Activated CD8-positive, alpha-beta T cell treated with anti-CD3 and anti-CD28 coated beads, Interleukin-2, amount 10 ng/mL, durations not matched to agents 7 days and 5 days (primary cell): ENCODE measurements at regions not wholly inside any gene's neighbourhood (a gene's known extent, or its start where the extent isn't known, plus 50 kb on each side); places are given as distances from the start of the nearest gene placed in this dataset.

Experiments used
- ATAC-seq: fragments of 150-1000 bp; cut with Tn5 transposase; one replicate; pipeline ENCODE4 v1.10.0; 2021; ENCODE audit warnings: moderate library complexity
- CTCF ChIA-PET: fragments of 350-600 bp; sonication (Branson Sonifier 250); formaldehyde crosslinking; loops from one replicate; lab custom pipeline; 2021; ENCODE audit warnings: antibody characterized with exemption; lab: Charles Lee
- POLR2A ChIA-PET: fragments of 350-600 bp; sonication (Branson Sonifier 250); formaldehyde crosslinking; loops from one replicate; lab custom pipeline; 2021; ENCODE audit warnings: antibody characterized with exemption; lab: Charles Lee
- DNase-seq: peaks from one replicate; pipeline ENCODE4 v3.0.0-alpha.2; 2020
- H3K27ac Mint-ChIP-seq: one replicate; pipeline ENCODE4 v1.8.0; 2021; ENCODE audit warnings: mild to moderate bottlenecking, mixed read lengths
- H3K27me3 Mint-ChIP-seq: one replicate; pipeline ENCODE4 v1.8.0; 2021; ENCODE audit warnings: low read depth, mixed read lengths
- H3K36me3 Mint-ChIP-seq: one replicate; pipeline ENCODE4 v1.8.0; 2021; ENCODE audit warnings: low read depth, mixed read lengths
- H3K4me1 Mint-ChIP-seq: one replicate; pipeline ENCODE4 v1.8.0; 2021; ENCODE audit warnings: low read depth, mixed read lengths
- H3K4me3 Mint-ChIP-seq: one replicate; pipeline ENCODE4 v1.8.0; 2021; ENCODE audit warnings: mild to moderate bottlenecking, mixed read lengths
- H3K9me3 Mint-ChIP-seq: one replicate; pipeline ENCODE4 v1.8.0; 2022; ENCODE audit warnings: mixed read lengths; ENCODE audit not compliant: insufficient read depth

DNA sequence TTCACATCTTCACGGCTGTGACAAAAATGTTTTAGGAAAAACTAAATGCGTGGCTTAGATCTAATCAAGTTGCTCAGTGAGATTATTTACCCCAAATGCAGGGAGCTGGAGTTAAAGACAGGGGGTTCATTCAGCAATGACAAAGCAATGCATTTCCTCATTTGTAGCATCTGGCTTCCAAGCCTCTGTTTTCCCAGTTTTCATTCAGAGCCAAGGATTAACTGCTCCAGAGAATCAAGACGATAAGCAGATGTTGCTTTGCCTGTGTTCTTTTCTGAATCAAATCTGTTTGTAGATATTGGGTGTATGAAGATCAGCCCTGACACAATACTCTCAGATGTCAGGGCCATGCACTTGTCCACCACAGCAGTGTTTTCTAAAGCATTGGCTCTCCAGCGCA is 147.4 kb upstream of the SIX2 start:
- POLR2A ChIA-PET, result no interaction called here
- Mint-ChIP-seq H3K4me1 (no peaks in the 10 kb centered on the region), H3K27ac (no peak overlapping the region), H3K27me3 (peaks cover 20% of the 10 kb centered on the region), H3K9me3 (no peaks in the 10 kb centered on the region), H3K36me3 (no peaks in the 10 kb centered on the region), H3K4me3 (no peak overlapping the region)
- DNase-seq, result no peak
- CTCF ChIA-PET, result no interaction called here
- ATAC-seq, result no peak

DNA sequence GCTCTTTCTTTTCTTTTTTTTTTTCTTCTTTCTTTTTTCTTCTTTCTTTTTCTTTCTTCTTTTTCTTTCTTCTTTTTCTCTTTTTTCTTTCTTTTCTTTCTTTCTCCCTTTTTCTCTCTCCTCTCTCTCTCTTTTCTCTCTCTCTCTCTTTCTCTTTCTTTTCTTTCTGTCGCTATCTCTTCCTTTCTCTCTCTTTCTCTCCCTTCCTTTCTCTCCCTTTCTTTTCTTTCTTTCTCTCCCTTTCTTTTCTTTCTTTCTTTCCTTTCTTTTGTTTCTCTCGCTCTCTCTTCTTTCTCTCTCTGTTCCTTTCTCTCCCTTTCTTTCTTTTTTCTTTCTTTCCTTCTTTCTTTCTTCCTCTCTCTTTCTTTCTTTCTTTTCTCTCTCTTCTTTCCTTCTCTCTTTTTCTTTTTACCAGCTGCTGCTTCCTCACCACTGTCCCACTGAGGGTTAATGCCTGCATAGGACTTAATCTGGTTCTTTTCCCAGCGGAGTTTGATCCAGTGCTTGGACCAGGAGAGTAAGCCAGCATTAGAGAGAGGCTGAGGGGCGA is 145.4 kb upstream of the SIX2 start:
- ChIA-PET POLR2A (no interaction called here), CTCF (no interaction called here)
- Mint-ChIP-seq H3K4me3 (no peak overlapping the region), H3K36me3 (no peaks in the 10 kb centered on the region), H3K4me1 (no peaks in the 10 kb centered on the region), H3K27me3 (peaks cover 25% of the 10 kb centered on the region), H3K27ac (no peak overlapping the region), H3K9me3 (no peaks in the 10 kb centered on the region)
- ATAC-seq, result no peak
- no peak for DNase-seq

DNA sequence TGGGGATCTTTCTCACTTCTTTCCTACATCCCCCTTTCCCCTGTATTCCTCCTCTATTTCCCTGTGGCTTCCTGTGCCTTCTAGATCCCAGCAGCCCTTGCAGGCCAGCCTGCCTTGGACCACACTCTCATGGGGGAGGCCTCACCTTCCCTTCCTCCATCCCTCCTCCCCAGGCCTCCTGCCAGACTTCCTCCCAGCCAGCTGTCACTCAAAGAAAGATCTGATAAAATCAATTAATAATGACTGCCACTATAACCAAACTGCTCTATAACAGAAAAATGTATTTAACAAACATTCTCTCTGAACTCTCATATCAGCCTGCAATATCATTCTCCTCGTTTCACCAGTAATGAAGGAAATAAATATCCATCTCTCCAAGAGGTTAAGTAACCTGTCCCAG is 144.9 kb upstream of the SIX2 start:
- Mint-ChIP-seq H3K4me3 (no peak overlapping the region), H3K27me3 (peaks cover 23% of the 10 kb centered on the region), H3K36me3 (no peaks in the 10 kb centered on the region), H3K4me1 (no peaks in the 10 kb centered on the region), H3K9me3 (no peaks in the 10 kb centered on the region), H3K27ac (no peak overlapping the region)
- CTCF ChIA-PET, result no interaction called here
- DNase-seq (no peak), ATAC-seq (no peak)
- POLR2A ChIA-PET, result no interaction called here

DNA sequence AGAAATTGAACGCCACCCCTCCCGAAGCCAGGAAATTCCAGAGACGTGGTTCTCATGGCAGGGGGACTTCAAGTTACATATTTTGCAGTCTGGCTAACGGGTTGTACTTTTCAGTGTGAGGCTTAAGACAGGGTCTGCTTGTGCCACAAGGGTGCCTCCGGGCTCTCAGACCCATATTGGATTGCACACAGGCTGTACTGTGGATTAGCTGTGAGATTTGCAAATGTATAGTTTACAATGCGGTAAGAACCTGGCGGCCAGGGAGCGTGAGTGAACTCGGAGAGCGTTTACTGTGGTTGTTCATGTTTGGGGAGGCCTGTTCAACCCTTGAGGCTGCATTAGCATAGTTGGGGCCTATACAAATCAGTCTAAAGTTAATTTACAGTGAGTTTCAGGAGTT is 143.9 kb upstream of the SIX2 start:
- Mint-ChIP-seq H3K27ac (no peak overlapping the region), H3K4me1 (no peaks in the 10 kb centered on the region), H3K36me3 (no peaks in the 10 kb centered on the region), H3K27me3 (peaks cover 26% of the 10 kb centered on the region), H3K4me3 (no peak overlapping the region), H3K9me3 (no peaks in the 10 kb centered on the region)
- no peak for DNase-seq
- ChIA-PET CTCF (no interaction called here), POLR2A (no interaction called here)
- ATAC-seq, result no peak

DNA sequence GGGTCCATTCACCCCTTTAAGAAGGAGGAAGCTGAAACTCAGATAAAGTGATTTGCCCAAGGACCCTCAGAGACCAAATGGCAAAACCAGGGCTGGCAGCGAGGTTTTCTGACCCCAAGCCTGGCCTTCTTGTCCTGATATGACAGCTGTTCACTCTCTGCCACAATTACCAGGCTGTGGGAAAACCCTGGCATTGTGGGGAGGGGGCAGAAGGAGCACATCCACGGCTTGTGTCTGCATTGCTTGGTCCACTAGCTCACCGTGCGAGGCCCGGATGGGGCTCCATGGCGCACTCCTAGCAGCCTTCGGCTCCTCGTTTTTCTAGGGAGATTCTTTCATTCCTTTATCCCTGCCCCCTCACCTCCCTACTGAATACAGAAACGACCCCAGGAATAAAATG is 143.4 kb upstream of the SIX2 start:
- Mint-ChIP-seq H3K9me3 (no peaks in the 10 kb centered on the region), H3K4me1 (no peaks in the 10 kb centered on the region), H3K27me3 (peaks cover 27% of the 10 kb centered on the region), H3K36me3 (no peaks in the 10 kb centered on the region), H3K27ac (no peak overlapping the region), H3K4me3 (no peak overlapping the region)
- CTCF ChIA-PET, result no interaction called here
- DNase-seq (no peak), ATAC-seq (no peak)
- POLR2A ChIA-PET, result no interaction called here

DNA sequence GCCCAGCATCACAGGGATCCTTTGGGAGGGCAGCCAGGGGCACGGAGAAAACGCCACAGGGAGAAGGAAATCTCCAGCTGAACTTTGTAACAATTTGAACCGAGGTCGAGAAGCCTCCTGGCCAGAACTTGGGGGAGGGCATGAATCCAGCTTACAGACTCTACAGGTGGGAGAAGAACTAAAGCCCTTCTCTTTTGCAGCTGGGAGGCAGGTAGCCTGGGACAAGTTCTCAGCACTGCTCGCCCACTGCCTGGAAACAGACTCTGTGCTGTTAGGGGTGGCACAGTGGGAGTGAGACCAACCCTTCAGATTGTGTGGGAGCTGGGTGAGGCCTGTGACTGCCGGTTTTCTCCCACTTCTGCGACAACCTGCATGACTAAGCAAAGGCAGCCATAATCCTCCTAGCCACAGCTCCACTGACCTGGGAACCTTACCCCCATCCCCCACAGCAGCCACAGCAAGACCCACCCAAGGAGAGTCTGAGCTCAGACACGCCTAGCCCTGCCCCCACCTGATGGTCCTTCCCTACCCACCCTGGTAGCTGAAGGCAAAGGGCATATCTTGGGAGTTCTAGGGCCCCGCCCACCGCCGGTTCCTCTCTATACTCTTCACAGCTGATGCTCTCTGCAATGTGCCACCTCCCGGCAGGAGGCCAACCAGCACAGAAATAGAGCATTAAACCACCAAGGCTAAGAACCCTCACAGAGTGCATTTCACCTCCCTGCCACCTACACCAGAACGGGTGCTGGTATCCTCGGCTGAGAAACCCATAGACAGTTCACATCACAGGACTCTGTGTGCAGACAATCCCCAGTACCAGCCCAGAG is 136.0 kb upstream of the SIX2 start:
- Mint-ChIP-seq H3K27me3 (peaks cover 48% of the 10 kb centered on the region), H3K36me3 (no peaks in the 10 kb centered on the region), H3K9me3 (no peaks in the 10 kb centered on the region), H3K4me1 (no peaks in the 10 kb centered on the region), H3K4me3 (no peak overlapping the region), H3K27ac (no peak overlapping the region)
- POLR2A ChIA-PET, result no interaction called here
- no peak for ATAC-seq
- DNase-seq, result no peak
- CTCF ChIA-PET, result no interaction called here

DNA sequence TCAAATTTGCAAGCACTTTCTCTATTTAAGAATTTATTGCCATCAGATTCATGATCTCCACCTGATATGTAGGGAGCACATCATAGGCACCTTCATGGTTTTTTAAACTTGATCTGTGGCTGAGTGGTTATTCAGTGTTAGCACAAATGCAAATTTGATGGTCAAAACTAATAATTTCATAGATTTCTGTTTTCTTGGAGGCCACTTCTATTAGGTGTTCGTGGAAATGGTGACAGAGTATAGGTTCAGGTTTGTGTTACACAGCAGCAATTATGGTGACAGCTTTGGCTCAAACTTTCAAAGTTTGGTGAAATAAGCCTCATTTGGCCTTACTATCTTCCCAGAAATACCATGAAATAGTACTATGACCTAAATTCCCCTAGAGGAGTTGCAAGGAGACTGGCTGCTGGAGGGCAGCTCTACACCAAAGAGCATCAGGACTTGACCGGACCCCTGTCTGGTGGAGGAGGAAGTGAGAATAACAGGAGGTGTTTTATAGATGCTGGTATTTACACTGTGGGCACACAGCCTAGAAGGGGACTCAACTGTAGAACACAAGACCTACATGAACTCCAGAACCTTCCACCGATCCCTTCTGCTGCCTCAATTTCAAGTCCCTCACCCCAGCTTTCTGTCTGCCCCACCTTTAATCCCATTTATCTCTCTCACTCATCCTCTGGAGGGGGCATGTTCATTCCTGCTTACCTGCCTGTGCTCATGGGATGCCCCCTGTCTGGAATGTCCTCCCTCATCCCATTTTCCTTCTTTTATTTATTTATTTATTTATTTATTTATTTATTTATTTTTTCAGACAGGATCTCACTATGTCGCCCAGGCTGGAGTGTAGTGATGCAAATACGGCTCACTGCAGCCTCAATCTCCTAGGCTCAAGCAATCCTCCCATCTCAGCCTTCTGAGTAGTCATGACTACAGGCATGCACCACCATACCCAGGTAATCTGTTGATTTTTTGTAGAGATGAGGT is 132.9 kb upstream of the SIX2 start:
- Mint-ChIP-seq H3K27me3 (peaks cover 38% of the 10 kb centered on the region), H3K4me3 (no peak overlapping the region)

DNA sequence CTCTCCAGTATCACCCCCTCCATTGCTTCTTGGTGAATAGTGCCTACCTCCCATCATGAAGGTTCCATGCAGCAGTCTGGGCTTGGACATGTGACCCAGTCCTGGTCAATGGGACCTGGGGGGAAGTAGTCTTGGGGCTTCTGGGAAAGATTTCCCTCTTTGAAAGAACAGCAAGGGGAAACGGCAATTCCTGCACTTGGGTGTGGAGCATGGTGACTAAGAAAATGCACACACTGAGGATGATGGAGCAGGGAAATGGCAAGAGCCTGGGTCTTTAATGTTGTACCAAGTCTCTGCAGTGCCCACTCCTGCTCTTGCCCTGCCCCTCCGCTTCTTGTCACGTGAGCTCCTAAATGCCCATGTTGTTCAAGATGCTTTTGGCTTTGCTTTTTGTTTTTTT is 131.4 kb upstream of the SIX2 start:
- H3K4me3 Mint-ChIP-seq, result no peak overlapping the region
- H3K27ac Mint-ChIP-seq, result no peak overlapping the region
- H3K27me3 Mint-ChIP-seq, result peaks cover 36% of the 10 kb centered on the region
- ChIA-PET POLR2A (interaction anchor here (0.6 kb wide), 1 partner anchor 48 kb away, joined by 3 read pairs; no protein-coding TSS in a partner anchor), CTCF (no interaction called here)
- ATAC-seq, result no peak
- no peaks in the 10 kb centered on the region for H3K4me1 Mint-ChIP-seq
- H3K9me3 Mint-ChIP-seq, result no peaks in the 10 kb centered on the region
- no peak for DNase-seq
- no peaks in the 10 kb centered on the region for H3K36me3 Mint-ChIP-seq

More for the DNA sequence above, 132.9 kb upstream of the SIX2 start:
- no peaks in the 10 kb centered on the region for H3K36me3 Mint-ChIP-seq
- CTCF ChIA-PET, result no interaction called here
- H3K9me3 Mint-ChIP-seq, result no peaks in the 10 kb centered on the region
- H3K4me1 Mint-ChIP-seq, result no peaks in the 10 kb centered on the region
- no peak overlapping the region for H3K27ac Mint-ChIP-seq
- POLR2A ChIA-PET, result no interaction called here
- DNase-seq (no peak), ATAC-seq (no peak)

DNA sequence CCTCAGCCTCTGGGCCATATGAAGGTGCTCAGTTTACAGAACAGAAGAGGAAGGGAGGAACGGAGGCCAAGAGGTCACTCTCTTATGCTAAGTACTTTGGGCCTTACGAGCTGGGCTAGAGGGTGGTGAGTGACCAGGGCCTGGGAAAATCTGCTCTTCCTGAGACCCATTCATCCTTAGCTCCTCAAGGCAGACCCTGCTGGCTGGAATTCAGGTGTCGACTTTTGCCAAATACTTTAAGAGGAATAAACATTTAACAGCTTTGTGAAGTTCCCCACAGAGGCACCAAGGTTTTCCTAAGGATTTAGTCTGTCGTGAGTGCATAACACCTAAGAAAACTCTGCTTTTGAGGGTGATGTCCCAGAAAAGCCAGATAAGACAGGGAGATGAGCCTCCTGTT is 129.7 kb upstream of the SIX2 start:
- no peak overlapping the region for H3K4me3 Mint-ChIP-seq
- DNase-seq, result no peak
- CTCF ChIA-PET, result no interaction called here
- ATAC-seq, result no peak
- no peaks in the 10 kb centered on the region for H3K36me3 Mint-ChIP-seq
- H3K4me1 Mint-ChIP-seq, result peaks cover 4% of the 10 kb centered on the region
- peaks cover 25% of the 10 kb centered on the region for H3K27me3 Mint-ChIP-seq
- POLR2A ChIA-PET, result no interaction called here
- H3K27ac Mint-ChIP-seq, result no peak overlapping the region
- no peaks in the 10 kb centered on the region for H3K9me3 Mint-ChIP-seq

DNA sequence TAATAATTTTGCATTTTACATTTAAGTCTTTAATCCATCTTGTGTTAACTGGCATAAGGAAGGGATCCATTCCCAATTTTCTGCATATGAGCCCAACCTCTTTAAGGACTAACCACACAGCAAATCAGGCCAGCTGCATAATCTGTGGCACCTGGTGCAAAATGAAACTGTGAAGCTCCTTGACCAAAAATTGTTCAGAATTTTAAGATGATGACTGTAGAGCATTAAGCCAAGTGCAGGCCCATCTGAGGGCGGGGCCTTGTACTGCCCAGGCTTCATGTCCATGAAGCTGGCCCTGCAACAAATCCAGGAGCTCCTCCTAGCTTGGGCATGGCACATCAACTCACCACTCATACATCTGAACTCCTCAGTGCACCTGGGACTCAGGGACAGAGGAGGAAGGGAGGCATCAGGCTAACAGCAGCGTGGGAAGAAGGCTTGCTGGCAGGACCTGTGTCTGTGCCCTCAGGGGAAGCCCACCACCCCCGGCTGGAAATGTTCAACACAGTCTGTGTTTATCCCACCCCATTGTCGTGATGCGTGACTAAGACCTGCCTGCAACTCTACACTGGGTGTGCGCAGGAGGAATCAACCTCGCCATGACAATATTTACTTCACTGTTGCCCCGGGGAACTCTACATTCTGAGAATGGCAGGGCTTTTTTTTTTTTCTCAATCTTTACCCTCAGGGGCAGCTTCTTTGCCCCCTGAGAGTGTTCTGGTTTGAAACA is 128.9 kb upstream of the SIX2 start:
- Mint-ChIP-seq H3K27ac (no peak overlapping the region), H3K9me3 (no peaks in the 10 kb centered on the region), H3K36me3 (no peaks in the 10 kb centered on the region), H3K27me3 (peaks cover 21% of the 10 kb centered on the region), H3K4me1 (peaks cover 4% of the 10 kb centered on the region), H3K4me3 (no peak overlapping the region)
- ChIA-PET POLR2A (no interaction called here), CTCF (no interaction called here)
- DNase-seq (no peak), ATAC-seq (no peak)

DNA sequence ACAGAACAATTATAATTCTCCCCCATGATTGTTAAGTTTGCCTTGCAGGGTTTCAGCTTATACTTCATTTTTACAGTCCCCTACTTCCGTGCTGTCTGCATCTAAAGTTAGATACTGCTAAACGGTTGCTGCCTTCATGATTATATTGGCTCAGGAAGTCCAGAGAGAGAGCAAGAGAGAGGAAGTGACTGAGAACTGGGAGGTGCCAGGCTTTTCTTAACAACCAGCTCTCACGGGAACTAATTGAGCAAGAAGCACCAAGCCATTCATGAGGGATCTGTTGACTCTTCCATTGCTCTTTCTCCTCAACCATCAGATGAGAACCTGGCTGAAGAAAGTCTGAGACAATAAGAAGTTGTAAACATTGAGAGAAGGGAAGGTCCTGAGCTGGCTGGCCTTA is 125.5 kb upstream of the SIX2 start:
- Mint-ChIP-seq H3K4me3 (no peak overlapping the region), H3K9me3 (no peaks in the 10 kb centered on the region), H3K27me3 (peaks cover 16% of the 10 kb centered on the region), H3K27ac (no peak overlapping the region), H3K36me3 (no peaks in the 10 kb centered on the region), H3K4me1 (peaks cover 4% of the 10 kb centered on the region)
- no peak for DNase-seq
- ChIA-PET CTCF (no interaction called here), POLR2A (no interaction called here)
- no peak for ATAC-seq
